ENCODE measurements at regions not wholly inside any gene's neighbourhood (a gene's known extent, or its start where the extent isn't known, plus 50 kb on each side); places are given as distances from the start of the nearest gene placed in this dataset.
"Not testable (repeated sequence)": the region's sequence is repeated elsewhere in the genome, so short reads cannot be mapped to it uniquely, and the experiment has no call there.

DNA sequence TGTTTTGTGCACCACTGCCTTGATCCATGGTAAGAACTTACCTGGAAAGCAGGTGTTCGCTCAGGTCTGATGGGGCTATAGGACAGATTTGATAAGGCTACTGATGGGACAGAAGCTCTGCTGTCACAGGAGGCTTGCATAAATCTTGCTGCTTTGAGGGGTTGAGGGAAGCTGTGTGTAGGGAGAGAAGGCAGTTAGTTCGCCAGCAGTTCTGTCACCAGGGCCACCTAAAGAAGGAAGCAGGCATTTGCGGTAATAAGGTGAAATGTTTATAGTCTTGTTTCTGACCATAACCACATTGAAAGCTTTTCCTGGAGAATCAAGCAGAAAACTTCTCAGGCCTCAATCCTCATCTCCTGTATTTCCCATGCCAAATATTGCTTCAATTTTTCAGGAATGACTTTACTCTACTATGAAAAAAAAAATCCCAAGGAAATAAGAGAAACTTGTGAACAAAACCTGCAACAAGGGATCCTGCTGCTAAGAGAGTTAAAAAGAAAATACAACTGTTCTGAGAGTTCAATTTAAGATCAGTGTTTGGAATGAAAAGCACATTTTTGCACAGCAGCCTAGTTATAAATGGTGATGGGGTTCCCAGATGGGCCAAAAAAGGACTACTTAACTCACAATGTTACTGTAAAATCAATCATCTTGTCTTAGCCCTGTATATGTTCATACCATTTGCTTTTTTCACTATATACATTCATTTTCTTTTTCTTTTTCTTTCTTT, 122.0 kb upstream of the RANBP3L start:
- DNase-seq (ENCODE audit: low spot score), result no peak

DNA sequence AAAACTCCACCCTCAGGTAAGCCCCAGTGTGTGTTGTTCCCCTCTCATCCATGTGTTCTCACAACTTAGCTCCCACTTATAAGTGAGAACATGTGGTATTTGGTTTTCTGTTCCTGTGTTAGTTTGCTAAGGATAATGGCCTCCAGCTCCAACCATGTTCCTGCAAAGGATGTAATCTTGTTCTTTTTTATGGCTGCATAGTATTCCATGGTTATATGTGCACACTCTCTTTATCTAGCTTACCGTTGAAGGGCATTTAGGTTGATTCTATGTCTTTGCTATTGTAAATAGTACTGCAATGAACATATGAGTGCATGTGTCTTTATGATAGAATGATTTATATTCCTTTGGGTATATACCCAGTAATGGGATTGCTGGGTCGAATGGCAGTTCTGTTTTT, 124.4 kb upstream of the RANBP3L start:
- not testable (repeated sequence) for DNase-seq (ENCODE audit: low spot score)

DNA sequence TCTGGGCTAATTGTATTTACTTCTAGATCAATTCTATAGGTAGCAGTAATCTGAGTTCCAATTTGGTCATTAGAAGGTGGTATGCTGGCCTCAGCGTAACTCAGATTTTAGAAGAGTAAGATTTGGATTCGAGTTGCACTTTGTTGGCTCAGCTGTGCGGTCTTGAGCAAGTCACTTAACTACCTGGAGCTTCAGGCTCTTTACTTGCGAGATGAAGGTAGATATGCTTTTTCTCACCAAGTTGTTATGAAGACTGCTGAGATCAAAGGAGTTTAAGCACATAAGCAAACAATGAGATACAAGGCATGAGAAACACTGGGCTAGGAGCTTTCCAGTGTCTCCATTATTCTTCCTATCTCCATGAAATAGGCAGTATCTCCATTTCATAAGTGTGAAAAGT, 133.8 kb upstream of the RANBP3L start:
- no peak for DNase-seq (ENCODE audit: low spot score)

DNA sequence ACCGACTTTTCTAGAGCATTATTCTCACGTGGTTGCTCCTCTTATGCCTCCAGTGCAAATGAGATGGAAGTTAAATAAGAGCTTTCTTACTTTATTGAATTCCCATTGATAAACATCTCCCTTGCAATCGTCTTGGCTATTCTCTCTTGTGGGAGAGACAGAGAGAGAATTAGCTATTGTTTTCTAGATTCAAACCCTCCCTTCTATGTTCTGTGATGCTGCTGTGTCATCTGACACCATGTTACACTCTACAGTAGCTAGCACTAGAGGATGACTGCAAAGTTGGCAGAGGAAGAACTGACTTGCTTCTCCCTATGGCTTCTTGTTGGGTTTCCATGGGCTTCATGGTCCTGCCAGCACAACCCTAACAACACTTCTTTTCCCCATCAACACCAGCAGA, 134.6 kb upstream of the RANBP3L start:
- DNase-seq (ENCODE audit: low spot score), result no peak

DNA sequence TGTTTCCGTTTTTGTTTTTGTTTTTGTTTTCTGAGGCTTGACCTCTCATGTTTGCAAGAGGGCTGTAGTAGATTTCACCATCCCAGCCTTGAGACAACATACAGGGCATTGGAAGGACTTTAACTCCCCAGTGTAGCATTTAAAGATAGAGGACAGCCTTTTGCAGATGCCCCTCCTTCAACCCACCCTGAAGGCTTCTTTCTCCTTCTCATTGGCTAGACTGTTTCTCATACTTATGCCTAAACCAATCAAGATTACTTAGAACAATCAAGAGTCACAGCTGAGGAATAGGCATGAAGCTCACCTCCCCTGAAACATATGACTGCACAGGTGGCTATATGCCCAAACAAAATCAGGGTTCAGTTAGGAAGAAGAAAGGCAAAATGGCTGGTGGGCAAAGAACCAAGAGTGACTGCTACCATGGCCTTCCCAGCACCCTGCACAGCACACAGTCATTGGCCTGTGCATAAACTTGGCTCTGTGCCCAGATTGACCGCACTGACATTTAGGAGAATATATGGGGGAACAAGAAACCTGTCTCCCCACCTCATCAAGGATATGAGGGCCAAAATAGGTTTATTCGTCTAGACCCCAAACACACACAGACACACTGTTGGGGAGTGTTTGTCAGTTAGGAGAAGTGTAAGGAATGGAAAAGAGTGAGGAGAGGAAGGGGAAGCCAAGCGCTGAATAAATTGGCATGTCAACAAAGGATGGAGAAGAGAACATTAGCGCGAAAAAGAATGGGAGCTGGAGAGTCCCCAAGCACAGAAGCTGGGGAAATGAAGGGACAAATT, 137.3 kb upstream of the RANBP3L start:
- no peak for DNase-seq (ENCODE audit: low spot score)

DNA sequence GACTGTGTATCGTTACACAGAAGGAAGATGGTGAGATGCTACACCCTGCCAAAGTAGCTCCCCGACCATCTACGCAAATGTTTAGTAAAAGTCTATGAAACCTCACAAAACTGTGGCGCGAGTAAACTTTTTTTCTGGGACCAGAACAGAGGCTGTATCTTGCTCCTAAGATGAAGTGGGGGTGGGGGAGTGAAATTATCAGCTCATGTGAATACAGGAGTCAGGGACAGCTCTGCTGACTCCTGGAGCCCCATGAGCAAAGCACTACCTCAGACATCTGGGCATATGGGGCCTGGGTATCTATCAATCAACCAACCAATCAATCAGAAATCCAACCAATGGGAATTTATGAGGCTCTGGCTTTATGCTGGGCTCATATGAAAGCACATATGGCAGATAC, 138.6 kb upstream of the RANBP3L start:
- no peak for DNase-seq (ENCODE audit: low spot score)

DNA sequence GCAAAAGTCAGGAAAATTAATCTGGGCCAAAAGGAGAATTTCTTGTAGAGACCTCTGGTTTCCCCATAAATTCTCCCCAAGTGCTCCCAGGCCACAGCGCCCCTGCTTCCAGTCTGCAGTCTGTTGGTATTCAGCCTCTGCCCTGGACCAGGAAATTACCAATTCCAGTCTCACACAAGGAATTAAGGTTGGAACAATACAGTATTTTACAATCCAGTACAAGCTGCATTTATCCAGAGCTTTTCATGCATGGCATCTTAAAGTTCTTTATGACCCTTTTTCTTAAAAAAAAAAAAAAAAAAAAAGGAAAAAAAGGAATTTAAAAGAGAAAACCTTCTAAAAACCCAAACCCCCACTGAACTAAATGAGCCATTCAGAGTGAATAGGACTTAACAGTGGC, 139.6 kb upstream of the RANBP3L start:
- DNase-seq (ENCODE audit: low spot score), result no peak

DNA sequence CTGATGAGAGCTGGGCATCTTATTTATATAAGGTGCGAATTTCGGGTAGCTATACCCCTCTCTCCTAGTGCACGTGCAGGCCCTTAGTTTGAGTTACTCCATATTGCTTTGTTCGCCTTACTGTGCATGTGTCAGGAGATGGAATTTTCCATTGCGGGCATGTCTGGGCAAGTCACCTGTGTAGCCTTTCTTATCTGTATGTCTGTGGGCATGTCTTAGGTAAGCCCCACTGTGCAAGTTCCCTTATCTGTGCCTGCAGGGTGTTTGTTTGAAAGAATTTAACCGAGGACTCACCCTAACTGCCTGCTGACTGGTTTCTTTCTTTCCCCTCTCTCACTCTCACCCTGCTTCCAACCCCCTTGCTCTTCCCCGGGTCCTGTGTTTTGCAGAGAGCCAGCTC, 140.7 kb upstream of the RANBP3L start:
- DNase-seq (ENCODE audit: low spot score), result no peak

DNA sequence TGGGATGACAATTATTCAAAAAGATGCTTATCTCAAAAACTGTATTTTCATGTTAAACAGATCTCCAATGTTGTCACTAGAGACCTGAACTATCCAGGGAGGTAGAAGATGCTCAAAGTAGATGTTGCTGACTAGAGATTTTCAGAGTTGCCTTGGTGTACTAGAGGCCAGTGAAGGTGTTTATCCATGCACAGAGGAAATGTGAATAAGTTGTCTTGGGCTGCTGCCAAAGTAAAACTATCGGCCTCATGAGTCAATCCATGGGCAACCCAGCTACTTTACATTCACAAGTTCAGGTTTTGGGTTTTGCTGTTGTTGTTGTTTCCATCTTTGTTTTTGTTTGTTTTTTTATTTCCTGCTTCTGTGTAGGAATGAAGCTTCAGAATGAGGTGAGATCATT, 141.1 kb upstream of the RANBP3L start:
- peak; percentile 1 for DNase-seq (ENCODE audit: low spot score)

DNA sequence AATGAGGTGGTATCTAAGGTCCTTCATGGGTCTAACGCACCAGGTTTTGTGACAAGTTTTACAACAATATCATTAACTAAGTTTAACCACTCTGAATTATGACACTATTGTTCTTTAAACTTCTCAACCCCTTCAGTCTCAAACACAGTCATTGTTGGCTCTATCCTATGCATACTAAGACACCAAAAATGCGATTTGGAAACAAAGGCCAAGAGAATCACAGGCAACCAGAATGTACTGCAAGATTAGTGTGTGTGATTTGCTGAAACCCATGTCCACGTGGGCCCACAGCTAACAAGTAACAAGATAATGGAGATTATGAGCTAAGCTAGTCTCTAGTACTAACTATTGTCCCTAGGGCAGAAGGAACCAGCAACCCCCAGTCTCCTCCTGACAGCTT, 142.2 kb upstream of the RANBP3L start:
- no peak for DNase-seq (ENCODE audit: low spot score)

DNA sequence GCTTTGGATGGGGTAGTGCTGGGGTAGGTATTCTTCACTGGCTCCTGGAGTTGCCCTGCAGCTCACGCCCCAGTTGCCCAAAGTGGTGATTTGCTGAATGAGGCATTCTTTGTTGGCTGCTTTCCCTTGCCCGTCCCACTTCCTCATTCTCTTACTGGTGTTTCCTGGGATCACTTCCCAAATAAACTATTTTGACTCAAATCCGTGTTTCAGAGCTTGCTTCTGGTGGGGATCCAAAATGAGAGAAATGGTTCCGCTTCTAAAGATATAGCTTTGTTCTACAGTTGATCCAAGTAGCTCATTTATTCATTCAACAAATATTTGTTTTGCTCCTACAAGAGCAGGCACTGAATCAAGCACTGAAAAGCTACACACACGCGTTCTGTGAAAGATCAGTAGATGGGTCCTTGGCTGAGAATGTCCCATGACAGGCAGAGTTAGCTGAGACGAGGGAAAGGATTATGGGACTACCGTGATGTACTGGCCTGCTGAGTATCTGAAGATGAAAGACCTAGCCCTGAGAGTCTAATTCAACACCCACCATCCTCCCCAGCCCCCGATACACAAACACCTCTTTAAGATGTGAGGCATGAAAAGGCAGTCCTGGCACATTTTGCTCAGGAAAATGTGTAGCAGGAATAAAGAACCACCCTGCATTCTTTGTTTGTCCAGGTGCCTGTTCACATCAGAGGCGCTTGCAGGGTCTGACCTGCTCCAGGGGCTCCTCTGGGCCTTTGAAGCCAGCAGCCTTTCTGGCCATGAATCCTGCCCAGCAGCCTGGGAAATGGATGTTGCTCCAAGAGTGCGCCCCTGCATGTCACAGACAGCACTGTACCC, 143.1 kb upstream of the RANBP3L start:
- DNase-seq (ENCODE audit: low spot score), result no peak

DNA sequence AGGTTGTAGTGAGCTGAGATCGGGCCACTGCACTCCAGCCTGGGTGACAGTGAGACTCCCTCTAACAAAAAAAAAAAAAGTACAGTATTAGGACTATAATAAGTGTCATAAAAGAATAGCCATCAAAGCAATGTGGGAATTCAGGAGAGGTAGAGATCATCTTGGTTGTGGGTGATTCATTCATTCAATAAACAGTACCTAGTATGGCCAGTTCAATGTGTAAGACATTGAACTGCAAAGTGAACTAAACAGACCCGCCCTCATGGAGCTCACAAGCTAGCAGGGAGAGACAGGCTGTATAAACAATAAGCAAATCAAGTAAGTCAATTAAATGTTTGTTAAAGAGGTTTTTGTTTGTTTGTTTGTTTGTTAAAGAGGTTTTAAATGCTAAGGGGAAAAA, 146.1 kb upstream of the RANBP3L start:
- DNase-seq (ENCODE audit: low spot score), result no peak

DNA sequence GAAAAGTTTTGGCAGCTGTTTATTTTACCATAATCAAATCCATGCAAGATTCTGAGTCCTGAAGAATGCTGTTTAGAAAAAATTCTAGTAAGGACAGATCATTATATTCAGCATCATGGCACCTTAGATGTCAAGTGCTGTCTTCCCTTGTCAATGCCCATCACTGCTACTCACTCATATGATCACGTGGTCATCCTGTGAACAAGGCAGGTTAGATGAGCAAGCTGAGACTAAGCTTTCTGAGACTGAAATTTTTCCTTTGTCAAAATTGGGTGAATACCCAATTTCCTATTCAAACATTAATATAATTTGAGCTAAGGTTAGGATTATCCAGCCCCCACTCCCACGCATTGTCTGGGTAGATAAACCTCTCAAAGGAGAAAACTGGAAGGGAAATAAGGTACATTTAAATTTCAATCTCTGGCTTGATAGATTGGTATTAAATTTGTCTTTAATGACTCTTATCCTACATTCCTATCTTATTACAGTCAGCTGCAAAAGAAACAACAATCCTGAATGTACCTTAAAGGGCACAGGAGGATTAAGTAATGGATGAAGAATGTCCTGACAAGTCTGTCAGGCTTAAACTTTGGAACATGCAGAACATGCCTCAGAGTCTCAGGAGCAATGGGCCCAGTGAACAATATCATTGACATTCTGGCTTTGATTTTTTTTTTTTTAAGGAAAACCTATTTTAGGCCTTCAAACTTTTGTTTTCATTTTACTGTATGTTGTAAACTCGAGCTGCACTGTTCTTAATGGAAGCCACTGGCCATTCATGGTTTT, 148.7 kb upstream of the RANBP3L start:
- DNase-seq (ENCODE audit: low spot score), result no peak

DNA sequence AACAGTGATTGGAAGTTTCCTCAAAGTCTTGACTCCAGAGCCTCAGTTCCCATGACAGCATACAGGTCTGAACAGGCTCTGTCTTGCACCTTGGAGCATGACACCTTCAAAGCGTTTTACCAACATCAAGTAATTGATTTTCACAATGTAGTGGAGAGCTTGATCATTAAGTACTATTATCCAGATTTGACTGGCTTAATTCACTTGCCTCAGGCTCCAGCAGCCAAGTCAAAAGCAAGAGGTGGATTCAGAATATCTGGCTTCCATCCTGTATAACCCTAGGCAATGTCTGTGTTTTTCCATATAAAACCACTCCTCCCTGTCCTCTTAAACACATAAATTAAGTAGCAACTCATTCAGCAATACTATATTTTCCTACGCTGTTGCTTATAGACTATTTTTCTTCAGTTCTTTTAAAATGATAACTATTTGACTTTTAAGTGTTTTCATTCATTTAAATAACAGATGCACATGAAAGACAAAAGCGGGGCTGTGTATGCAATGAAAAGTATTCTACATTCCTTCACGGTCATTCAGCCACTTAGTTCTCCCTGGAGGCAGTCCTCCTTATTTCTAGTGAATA, 150.8 kb upstream of the RANBP3L start:
- DNase-seq (ENCODE audit: low spot score), result no peak

DNA sequence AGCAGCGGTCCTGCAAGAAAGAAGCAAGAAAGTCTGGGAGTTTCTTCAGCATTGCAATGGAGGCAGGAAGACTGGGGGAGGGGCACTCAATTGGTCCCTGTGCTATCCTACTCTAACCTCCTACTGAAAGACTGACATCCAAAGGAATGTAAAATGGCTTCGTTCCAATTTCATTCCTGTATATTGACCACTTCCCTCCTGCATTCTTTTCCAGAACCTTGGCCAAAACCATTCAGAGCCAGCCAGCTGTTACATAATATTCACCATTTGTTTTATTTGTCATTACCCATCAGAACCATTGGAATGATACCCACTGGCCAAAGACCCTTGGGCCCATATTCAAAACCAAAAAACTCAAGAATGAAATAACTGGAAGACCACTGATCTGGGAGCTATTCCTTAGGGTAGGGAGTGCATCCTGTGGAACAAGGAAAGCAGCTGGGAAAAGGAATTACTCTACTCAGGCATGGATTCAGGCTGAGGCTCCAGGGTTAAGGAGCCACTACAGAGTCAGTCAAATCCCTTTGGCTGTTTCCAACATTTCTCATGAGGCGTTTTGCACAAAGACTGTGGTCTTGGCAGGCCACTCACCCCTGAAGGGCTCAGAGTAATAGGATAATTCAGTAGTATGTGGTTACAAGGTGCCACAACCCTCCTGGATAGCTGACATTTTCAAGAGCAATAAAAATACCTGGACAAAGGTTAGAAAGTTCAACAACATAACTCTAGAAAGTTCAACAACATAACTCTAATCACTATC, 148.7 kb upstream of the SLC1A3 start:
- DNase-seq (ENCODE audit: low spot score), result no peak

DNA sequence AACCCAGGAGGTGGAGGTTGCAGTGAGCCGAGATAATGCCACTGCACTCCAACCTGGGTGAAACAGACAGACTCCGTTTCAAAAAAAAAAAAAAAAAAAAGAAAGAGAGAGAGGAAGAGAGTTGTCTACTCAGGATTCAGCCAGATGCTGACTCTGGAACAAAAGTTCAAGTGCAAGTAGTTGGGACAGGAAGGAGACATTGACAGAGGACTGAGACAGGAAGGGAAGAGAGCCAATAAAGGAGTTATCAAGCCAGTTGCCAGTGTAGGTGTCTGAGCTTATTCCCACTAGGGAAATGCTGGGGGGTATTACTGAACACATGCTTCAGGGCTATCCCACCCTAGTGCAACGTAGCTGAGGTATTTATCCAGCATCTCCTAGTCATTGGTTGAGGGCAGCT, 147.7 kb upstream of the SLC1A3 start:
- DNase-seq (ENCODE audit: low spot score), result no peak

DNA sequence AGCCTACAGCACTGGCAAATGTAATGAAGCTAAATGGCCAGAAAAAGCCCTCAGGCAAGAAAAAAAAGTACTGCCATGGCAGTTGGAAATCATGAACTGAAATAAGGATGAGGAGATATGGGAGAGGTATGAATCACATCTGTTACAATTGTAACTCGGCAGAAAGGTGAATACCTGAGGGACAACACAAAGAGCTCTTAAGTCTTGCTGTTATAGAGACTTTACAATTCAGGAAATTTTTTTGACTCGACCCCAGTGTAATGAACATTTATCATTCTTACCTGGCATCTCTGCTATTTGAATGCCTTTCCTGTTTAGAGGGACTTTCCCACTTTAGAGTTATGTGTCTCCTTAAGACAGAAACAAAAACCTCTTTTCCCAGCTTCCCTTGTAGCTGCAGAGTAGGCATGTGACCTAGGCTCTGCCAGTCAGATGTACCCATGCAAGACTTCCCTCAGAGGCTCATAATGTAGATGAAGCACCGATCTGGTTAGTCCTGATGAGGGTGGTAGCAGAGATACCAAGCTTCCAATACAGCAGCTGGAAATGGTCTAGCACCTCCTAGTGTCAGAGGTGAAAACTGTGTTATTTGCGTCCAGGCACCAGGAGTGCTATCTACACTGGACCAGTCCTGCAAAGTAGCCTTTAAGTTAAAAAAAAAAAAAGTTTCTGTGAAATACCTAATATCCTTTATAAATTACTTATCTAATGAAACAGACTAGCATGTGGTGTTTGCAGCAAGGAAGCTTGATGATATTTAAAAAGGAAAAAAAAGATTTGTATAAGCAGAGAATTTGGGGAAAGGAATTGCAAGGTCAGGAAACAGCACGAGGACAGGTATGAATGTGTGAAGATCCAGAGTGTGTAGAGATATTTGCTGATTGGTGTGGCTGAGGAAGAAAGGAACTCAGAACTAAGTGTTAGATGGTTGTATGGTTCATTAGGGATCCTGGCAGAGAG, 146.9 kb upstream of the SLC1A3 start:
- DNase-seq (ENCODE audit: low spot score), result no peak

DNA sequence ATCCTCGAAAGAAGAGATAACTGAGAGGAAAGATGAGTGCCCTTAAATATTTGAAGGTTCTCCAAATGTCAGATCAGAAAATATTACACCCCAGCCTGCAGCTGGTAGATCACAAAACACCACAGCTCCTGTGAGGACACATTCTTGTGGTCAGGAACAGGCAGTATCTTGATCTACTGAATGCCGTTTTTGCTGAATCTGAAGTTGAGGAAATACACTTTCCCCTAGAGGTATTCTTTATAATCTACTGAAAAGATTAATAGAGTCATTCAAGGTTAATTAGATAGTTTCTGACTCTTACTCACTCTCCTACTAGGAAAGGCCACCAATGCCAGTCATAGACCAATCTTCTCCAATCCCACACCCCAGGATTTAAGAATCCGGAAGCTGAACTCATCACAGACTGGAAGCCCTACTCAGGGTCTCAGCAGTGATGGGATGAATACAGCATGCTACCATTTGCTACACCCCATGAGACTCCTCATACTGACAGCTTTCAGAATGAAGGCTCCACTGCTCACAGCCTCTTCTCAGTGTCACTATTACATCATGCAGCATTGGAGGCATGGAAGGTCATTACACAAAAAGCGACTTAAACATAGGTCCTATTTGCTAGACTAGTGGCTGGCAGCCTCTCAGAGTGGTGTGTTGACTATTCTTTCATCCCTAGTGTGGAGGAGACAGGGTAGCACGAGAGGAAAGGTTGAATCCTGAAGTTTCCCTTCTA, 143.9 kb upstream of the SLC1A3 start:
- no peak for DNase-seq (ENCODE audit: low spot score)

DNA sequence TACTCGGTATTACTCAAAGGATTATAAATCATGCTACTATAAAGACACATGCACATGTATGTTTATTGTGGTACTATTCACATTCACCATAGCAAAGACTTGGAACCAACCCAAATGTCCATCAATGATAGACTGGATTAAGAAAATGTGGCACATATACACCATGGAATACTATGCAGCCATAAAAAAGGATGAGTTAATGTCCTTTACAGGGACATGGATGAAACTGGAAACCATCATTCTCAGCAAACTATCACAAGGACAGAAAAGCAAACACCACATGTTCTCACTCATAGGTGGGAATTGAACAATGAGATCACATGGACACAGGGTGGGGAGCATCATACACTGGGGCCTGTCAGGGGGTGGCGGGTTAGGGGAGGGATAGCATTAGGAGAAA, 130.5 kb upstream of the SLC1A3 start:
- not testable (repeated sequence) for DNase-seq (ENCODE audit: low spot score)
